Kidney (tissue), 13 donors: ENCODE measurements at regions not wholly inside any gene's neighbourhood (a gene's known extent, or its start where the extent isn't known, plus 50 kb on each side); places are given as distances from the start of the nearest gene placed in this dataset.

Source experiments
- DNase-seq, 5 donors: peaks; one replicate each; pipeline ENCODE4 v3.0.0-alpha.2; 2013 to 2020
- FAIRE-seq: peaks from 2 replicates; lab custom pipeline; 2012; peaks lifted over from hg19 to GRCh38; lab: Jason Lieb, UNC
- H3K27ac ChIP-seq, 2 donors: one replicate each; pipeline ENCODE4 v1.7.0; 2013; ENCODE audit warnings: low read depth in 2 of 2, low read length in 2 of 2, inconsistent platforms in 1 of 2
- H3K27me3 ChIP-seq: one replicate; pipeline ENCODE4 v1.7.1; 2013; ENCODE audit warnings: low read length, inconsistent platforms; ENCODE audit not compliant: control insufficient read depth, insufficient read depth
- H3K36me3 ChIP-seq, 3 donors: one replicate each; pipeline versions ENCODE4 v1.7.0 to v1.7.1; 2013; ENCODE audit warnings: low read length in 3 of 3, control low read depth in 1 of 3, inconsistent platforms in 1 of 3; ENCODE audit not compliant: insufficient read depth in 3 of 3, control insufficient read depth in 2 of 3
- H3K4me1 ChIP-seq, 3 donors: one replicate each; pipeline versions ENCODE4 v1.7.0 to v1.7.1; 2013; ENCODE audit warnings: low read length in 3 of 3, inconsistent platforms in 1 of 3, low read depth in 1 of 3; ENCODE audit not compliant: control insufficient read depth in 2 of 3, insufficient read depth in 2 of 3
- H3K4me3 ChIP-seq, 3 donors: one replicate each; pipeline versions ENCODE4 v1.7.0 to v1.8.1; 2013; ENCODE audit warnings: low read length in 3 of 3, control low read depth in 1 of 3, inconsistent platforms in 1 of 3
- H3K9ac ChIP-seq, 3 donors: one replicate each; pipeline versions ENCODE4 v1.7.0 to v1.7.1; 2013; ENCODE audit warnings: low read length in 3 of 3, control low read depth in 1 of 3, inconsistent platforms in 1 of 3
- H3K9me3 ChIP-seq, 3 donors: one replicate each; pipeline versions ENCODE4 v1.7.0 to v1.7.1; 2013; ENCODE audit warnings: low read length in 3 of 3, control low read depth in 1 of 3, inconsistent platforms in 1 of 3; ENCODE audit not compliant: control insufficient read depth in 2 of 3, insufficient read depth in 1 of 3
- intact Hi-C: fragments of 100-400 bp; cut with DNase I; formaldehyde crosslinking; loops from one replicate; pipeline ENCODE4 v1.11.1; 2022
- TF ChIP-seq, protein P1 (sequence below): IDR thresholded peaks from 3 replicates; pipeline ENCODE4 v1.5.1; 2012; ENCODE audit warnings: mild to moderate bottlenecking, moderate library complexity, borderline replicate concordance; ENCODE audit not compliant: insufficient read depth; ENCODE audit errors: extremely low read depth
- donor health status: control.
- donor health status: control.
- donor health status: control.
- donor health status: control.
- donor health status: control.
- donor health status: DM: yes; HTN: yes; CAD: no.
- donor health status: Normal renal cell carcinoma (clear cell type).

- Histone ChIP-seq H3K36me3 (no peaks in the 10 kb centered on the region), H3K4me3 (no peak overlapping the region), H3K9me3 (no peaks in the 10 kb centered on the region), H3K27ac (no peak overlapping the region), H3K4me1 (no peaks in the 10 kb centered on the region), H3K27me3 (no peaks in the 10 kb centered on the region), H3K9ac (no peak overlapping the region)
- DNase-seq (no peak), FAIRE-seq (no peak)
- intact Hi-C loops, result no loop called here
- TF ChIP-seq, protein P1, sequence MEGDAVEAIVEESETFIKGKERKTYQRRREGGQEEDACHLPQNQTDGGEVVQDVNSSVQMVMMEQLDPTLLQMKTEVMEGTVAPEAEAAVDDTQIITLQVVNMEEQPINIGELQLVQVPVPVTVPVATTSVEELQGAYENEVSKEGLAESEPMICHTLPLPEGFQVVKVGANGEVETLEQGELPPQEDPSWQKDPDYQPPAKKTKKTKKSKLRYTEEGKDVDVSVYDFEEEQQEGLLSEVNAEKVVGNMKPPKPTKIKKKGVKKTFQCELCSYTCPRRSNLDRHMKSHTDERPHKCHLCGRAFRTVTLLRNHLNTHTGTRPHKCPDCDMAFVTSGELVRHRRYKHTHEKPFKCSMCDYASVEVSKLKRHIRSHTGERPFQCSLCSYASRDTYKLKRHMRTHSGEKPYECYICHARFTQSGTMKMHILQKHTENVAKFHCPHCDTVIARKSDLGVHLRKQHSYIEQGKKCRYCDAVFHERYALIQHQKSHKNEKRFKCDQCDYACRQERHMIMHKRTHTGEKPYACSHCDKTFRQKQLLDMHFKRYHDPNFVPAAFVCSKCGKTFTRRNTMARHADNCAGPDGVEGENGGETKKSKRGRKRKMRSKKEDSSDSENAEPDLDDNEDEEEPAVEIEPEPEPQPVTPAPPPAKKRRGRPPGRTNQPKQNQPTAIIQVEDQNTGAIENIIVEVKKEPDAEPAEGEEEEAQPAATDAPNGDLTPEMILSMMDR, result no peak
Observed at GRCh38 chr13:100754459-100754858, 79.9 kb upstream of the TMTC4 start.

DNA sequence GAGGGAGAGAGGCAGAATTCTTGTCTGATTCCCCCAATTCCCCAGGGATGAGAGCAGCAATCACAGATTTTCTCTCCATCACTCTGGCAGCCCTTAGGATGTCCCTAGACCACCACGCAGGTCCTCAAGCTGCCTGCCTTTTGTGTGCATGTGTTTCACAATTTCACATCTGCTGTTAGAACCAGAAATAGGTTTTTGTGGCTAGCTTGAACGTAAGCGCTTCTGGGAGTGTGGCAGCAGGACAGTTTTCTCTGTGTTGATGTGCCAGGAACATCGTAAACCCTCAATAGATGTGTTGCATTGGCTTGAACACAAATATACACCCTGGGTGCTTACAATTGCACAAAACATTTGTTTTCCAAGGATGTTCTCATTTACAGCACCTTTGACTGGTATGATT lies 78.8 kb upstream of the TMTC4 start:
- H3K27ac ChIP-seq, result no peak overlapping the region
- intact Hi-C loops, result no loop called here
- DNase-seq (no peak), FAIRE-seq (no peak)
- no peaks in the 10 kb centered on the region for H3K36me3 ChIP-seq
- no peak overlapping the region for H3K9ac ChIP-seq
- H3K27me3 ChIP-seq, result no peaks in the 10 kb centered on the region
- H3K9me3 ChIP-seq, result no peaks in the 10 kb centered on the region
- TF ChIP-seq, protein P1, result no peak
- H3K4me3 ChIP-seq, result no peak overlapping the region
- no peaks in the 10 kb centered on the region for H3K4me1 ChIP-seq

DNA sequence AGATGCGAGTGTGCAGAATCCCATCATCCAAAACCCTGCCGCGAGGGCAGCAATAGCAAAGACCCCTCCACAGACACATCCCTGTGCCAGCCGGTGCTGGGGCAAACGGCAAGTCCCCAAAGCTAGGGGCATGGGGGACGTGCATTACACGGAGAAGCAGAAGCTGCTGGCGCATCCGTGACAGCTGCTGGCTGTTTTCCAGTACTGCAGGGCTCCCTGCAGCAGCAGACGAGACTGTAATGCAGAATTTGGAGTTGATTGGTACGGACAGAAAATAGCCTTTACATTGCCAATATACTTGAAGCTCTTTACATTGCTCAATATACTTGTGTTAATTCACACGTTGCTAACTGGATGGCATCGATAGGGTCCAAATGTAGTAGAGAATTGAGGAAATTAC lies 77.2 kb upstream of the TMTC4 start:
- no peak for FAIRE-seq

More for the DNA sequence above, 77.2 kb upstream of the TMTC4 start:
- Histone ChIP-seq H3K4me1 (no peaks in the 10 kb centered on the region), H3K4me3 (no peak overlapping the region), H3K27ac (no peak overlapping the region), H3K9ac (no peak overlapping the region), H3K36me3 (no peaks in the 10 kb centered on the region), H3K27me3 (no peaks in the 10 kb centered on the region), H3K9me3 (no peaks in the 10 kb centered on the region)
- no peak for DNase-seq
- TF ChIP-seq, protein P1, result no peak
- intact Hi-C loops, result no loop called here
